Loucy (cell line): ENCODE measurements at regions not wholly inside any gene's neighbourhood (a gene's known extent, or its start where the extent isn't known, plus 50 kb on each side); places are given as distances from the start of the nearest gene placed in this dataset.

ENCODE experiments used
- H2AFZ ChIP-seq: fragments of 200-600 bp; sonication (generic); 2 replicates; pipeline ENCODE4 v1.6.0; 2016; ENCODE audit warnings: antibody characterized with exemption, mild to moderate bottlenecking, low read length, moderate library complexity
- H3F3A ChIP-seq: fragments of 200-600 bp; 2 replicates; pipeline ENCODE4 v1.6.0; 2016; ENCODE audit warnings: antibody characterized with exemption, low read depth, mild to moderate bottlenecking
- H3K27me3 ChIP-seq: fragments of 200-600 bp; sonication (generic); 2 replicates; pipeline ENCODE4 v1.6.1; 2014; ENCODE audit warnings: low read length, mild to moderate bottlenecking; ENCODE audit not compliant: insufficient read depth, poor library complexity, severe bottlenecking
- H3K36me3 ChIP-seq: fragments of 200-600 bp; sonication (generic); 2 replicates; pipeline ENCODE4 v1.6.1; 2016; ENCODE audit warnings: low read length; ENCODE audit not compliant: insufficient read depth
- H3K4me1 ChIP-seq: fragments of 200-600 bp; sonication (generic); 2 replicates; pipeline ENCODE4 v1.5.1; 2014; ENCODE audit warnings: low read length, mild to moderate bottlenecking; ENCODE audit not compliant: insufficient read depth, poor library complexity, severe bottlenecking
- H3K4me2 ChIP-seq: fragments of 200-600 bp; sonication (generic); 2 replicates; pipeline ENCODE4 v1.6.0; 2014; ENCODE audit warnings: antibody characterized with exemption, low read length, low read depth, mild to moderate bottlenecking; ENCODE audit not compliant: poor library complexity, severe bottlenecking
- H3K4me3 ChIP-seq: fragments of 200-600 bp; sonication (generic); 2 replicates; pipeline ENCODE4 v1.5.1; 2014; ENCODE audit warnings: low read length, mild to moderate bottlenecking, mixed read lengths; ENCODE audit not compliant: poor library complexity, severe bottlenecking
- H3K79me2 ChIP-seq: fragments of 200-600 bp; sonication (generic); 2 replicates; pipeline ENCODE4 v1.6.1; 2014; ENCODE audit warnings: low read length; ENCODE audit not compliant: insufficient read depth
- H3K9ac ChIP-seq: fragments of 200-600 bp; sonication (generic); 2 replicates; pipeline ENCODE4 v1.6.0; 2014; ENCODE audit warnings: mild to moderate bottlenecking, low read depth, low read length, moderate library complexity; ENCODE audit not compliant: poor library complexity, severe bottlenecking
- H3K9me2 ChIP-seq: fragments of 200-600 bp; sonication (generic); replicated peaks from 2 replicates; pipeline ENCODE4 v1.6.1; 2016; ENCODE audit warnings: low read depth, low read length, mixed read lengths
- H3K9me3 ChIP-seq: fragments of 200-600 bp; sonication (generic); 2 replicates; pipeline ENCODE4 v1.6.1; 2014; ENCODE audit warnings: mild to moderate bottlenecking, antibody characterized with exemption, low read length, low read depth; ENCODE audit not compliant: insufficient read depth
- H4K20me1 ChIP-seq: fragments of 200-600 bp; sonication (generic); 2 replicates; pipeline ENCODE4 v1.6.0; 2014; ENCODE audit warnings: antibody characterized with exemption, low read length, mild to moderate bottlenecking; ENCODE audit not compliant: insufficient read depth, poor library complexity, severe bottlenecking
- EZH2phosphoT487 ChIP-seq: fragments of 200-600 bp; IDR thresholded peaks from 2 replicates; pipeline ENCODE4 v1.6.1; 2018; ENCODE audit warnings: antibody characterized with exemption, mild to moderate bottlenecking, moderate library complexity, borderline replicate concordance
- TF ChIP-seq, protein P1 (sequence below): fragments of 200-600 bp; sonication (generic); conservative IDR thresholded peaks from 2 replicates; pipeline ENCODE4 v1.5.1; 2014; ENCODE audit warnings: mild to moderate bottlenecking, antibody characterized with exemption, low read length

DNA sequence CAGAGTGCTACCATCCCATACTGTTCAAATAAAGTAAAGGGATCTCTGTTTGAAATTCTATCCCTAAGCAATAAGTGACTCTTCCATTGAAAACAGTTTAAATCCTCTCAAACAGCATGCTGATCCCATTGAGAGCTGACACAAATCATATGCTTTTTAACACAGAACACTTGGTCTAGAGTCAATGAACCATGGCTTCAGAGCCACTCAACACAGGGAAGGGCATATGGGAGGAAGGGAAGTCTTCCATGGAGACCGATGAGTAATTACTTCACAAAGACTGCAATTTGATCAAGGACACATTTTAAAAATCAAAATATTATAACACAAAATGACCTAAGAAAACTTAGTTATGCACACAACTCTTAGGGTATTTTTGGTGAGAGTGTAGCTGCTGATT lies 1073.0 kb upstream of the MAP3K7 start:
- Histone ChIP-seq H3K9ac (no peak overlapping the region), H3F3A (no peaks in the 10 kb centered on the region), H3K36me3 (no peaks in the 10 kb centered on the region), H3K4me3 (no peak overlapping the region), H3K27me3 (no peaks in the 10 kb centered on the region), H3K4me1 (no peaks in the 10 kb centered on the region), H2AFZ (no peak overlapping the region), H4K20me1 (no peaks in the 10 kb centered on the region), H3K4me2 (no peak overlapping the region), H3K9me2 (no peaks in the 10 kb centered on the region), H3K79me2 (no peaks in the 10 kb centered on the region), H3K9me3 (no peaks in the 10 kb centered on the region)
- TF ChIP-seq, protein P1, sequence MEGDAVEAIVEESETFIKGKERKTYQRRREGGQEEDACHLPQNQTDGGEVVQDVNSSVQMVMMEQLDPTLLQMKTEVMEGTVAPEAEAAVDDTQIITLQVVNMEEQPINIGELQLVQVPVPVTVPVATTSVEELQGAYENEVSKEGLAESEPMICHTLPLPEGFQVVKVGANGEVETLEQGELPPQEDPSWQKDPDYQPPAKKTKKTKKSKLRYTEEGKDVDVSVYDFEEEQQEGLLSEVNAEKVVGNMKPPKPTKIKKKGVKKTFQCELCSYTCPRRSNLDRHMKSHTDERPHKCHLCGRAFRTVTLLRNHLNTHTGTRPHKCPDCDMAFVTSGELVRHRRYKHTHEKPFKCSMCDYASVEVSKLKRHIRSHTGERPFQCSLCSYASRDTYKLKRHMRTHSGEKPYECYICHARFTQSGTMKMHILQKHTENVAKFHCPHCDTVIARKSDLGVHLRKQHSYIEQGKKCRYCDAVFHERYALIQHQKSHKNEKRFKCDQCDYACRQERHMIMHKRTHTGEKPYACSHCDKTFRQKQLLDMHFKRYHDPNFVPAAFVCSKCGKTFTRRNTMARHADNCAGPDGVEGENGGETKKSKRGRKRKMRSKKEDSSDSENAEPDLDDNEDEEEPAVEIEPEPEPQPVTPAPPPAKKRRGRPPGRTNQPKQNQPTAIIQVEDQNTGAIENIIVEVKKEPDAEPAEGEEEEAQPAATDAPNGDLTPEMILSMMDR = no peak
- no peak for TF ChIP-seq EZH2phosphoT487

DNA sequence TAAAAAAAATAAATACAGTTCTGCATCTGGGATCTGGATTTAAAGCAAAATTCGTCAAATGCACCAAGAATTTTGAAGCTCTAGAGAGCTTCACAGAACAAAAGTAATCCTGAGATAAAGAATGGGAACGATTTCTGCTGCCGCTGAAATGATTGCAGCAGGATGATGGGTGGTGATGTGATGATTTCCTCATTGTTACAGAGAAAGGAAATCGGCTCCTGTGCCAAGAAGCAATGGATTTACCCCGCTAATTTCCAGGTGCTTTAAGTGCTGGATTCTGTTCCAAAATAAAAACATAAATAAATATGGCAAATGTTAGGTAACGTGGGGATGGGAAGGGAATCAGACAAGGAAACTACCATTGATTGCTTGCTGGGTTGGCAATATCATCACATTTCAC lies 1067.9 kb upstream of the MAP3K7 start:
- H3K27me3 ChIP-seq = no peaks in the 10 kb centered on the region
- H3K79me2 ChIP-seq = no peaks in the 10 kb centered on the region
- no peaks in the 10 kb centered on the region for H3K9me2 ChIP-seq
- H2AFZ ChIP-seq = no peak overlapping the region
- no peaks in the 10 kb centered on the region for H3K9me3 ChIP-seq
- TF ChIP-seq, protein P1 = no peak
- no peak for TF ChIP-seq EZH2phosphoT487
- H3K9ac ChIP-seq = no peak overlapping the region
- no peaks in the 10 kb centered on the region for H4K20me1 ChIP-seq
- H3K36me3 ChIP-seq = no peaks in the 10 kb centered on the region
- no peak overlapping the region for H3K4me3 ChIP-seq
- no peaks in the 10 kb centered on the region for H3K4me1 ChIP-seq
- H3F3A ChIP-seq = no peaks in the 10 kb centered on the region
- no peak overlapping the region for H3K4me2 ChIP-seq

DNA sequence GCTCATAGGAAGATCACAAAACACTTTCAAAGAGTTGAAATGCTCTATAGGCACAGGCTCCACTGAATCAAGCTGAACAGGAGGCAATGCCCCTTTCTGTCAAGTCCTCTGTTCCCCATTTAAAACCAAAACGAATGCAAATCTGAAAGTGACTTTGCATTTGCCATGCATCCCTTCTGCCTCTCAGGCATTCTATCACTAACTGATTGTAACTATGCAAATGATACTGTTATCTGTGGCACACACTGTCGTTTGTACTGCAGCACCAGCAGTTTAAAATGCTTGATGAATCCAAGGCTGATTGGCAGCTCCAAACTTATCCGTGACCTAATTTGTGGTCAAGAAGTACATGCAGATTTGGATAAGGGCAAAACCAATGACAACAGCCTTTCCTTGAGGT lies 1067.5 kb upstream of the MAP3K7 start:
- Histone ChIP-seq H3K4me1 (no peaks in the 10 kb centered on the region), H3K9me2 (no peaks in the 10 kb centered on the region), H2AFZ (no peak overlapping the region), H3K79me2 (no peaks in the 10 kb centered on the region), H3K27me3 (no peaks in the 10 kb centered on the region), H3K9ac (no peak overlapping the region), H3K9me3 (no peaks in the 10 kb centered on the region), H3K36me3 (no peaks in the 10 kb centered on the region), H3K4me3 (no peak overlapping the region), H4K20me1 (no peaks in the 10 kb centered on the region), H3F3A (no peaks in the 10 kb centered on the region), H3K4me2 (no peak overlapping the region)
- TF ChIP-seq, protein P1 = no peak
- no peak for TF ChIP-seq EZH2phosphoT487
